Liver (tissue), 8 donors: ENCODE measurements at regions not wholly inside any gene's neighbourhood (a gene's known extent, or its start where the extent isn't known, plus 50 kb on each side); places are given as distances from the start of the nearest gene placed in this dataset.

ENCODE experiments used
- DNase-seq: peaks from one replicate; pipeline ENCODE4 v3.0.0-alpha.2; 2017; ENCODE audit warnings: low spot score
- H3K27ac ChIP-seq, 2 donors: one replicate each; pipeline ENCODE4 v1.7.0; 2013; ENCODE audit warnings: inconsistent platforms in 2 of 2, low read length in 2 of 2, control low read depth in 1 of 2, low read depth in 1 of 2, mild to moderate bottlenecking in 1 of 2
- H3K27me3 ChIP-seq, 4 donors: one replicate each; pipeline versions ENCODE4 v1.6.1 to v1.7.0; 2013; ENCODE audit warnings: low read length in 3 of 4, inconsistent platforms in 1 of 4, mild to moderate bottlenecking in 1 of 4, moderate library complexity in 1 of 4; ENCODE audit not compliant: control insufficient read depth in 4 of 4, insufficient read depth in 4 of 4
- H3K36me3 ChIP-seq, 4 donors: one replicate each; pipeline versions ENCODE4 v1.6.1 to v1.7.0; 2013; ENCODE audit warnings: low read length in 3 of 4, mild to moderate bottlenecking in 3 of 4, low read depth in 1 of 4, moderate library complexity in 1 of 4; ENCODE audit not compliant: control insufficient read depth in 4 of 4, insufficient read depth in 3 of 4
- H3K4me1 ChIP-seq, 4 donors: one replicate each; pipeline versions ENCODE4 v1.6.1 to v1.7.0; 2013; ENCODE audit warnings: low read length in 3 of 4, mild to moderate bottlenecking in 3 of 4, moderate library complexity in 1 of 4; ENCODE audit not compliant: control insufficient read depth in 4 of 4, insufficient read depth in 4 of 4
- H3K4me3 ChIP-seq, 3 donors: one replicate each; pipeline versions ENCODE4 v1.6.1 to v1.7.0; 2013; ENCODE audit warnings: low read length in 3 of 3, control low read depth in 1 of 3, low read depth in 1 of 3, mild to moderate bottlenecking in 1 of 3
- H3K9ac ChIP-seq, 2 donors: one replicate each; pipeline ENCODE4 v1.7.0; 2013; ENCODE audit warnings: low read length in 2 of 2, mild to moderate bottlenecking in 2 of 2, moderate library complexity in 2 of 2, control low read depth in 1 of 2, low read depth in 1 of 2
- H3K9me3 ChIP-seq, 4 donors: one replicate each; pipeline versions ENCODE4 v1.6.1 to v1.7.0; 2013; ENCODE audit warnings: low read length in 3 of 4; ENCODE audit not compliant: control insufficient read depth in 4 of 4
- ATF3 ChIP-seq: IDR thresholded peaks from 2 replicates; pipeline ENCODE4 v1.6.1; 2016; ENCODE audit warnings: antibody characterized with exemption
- EGR1 ChIP-seq, 2 donors: IDR thresholded peaks; 2 replicates each; pipeline ENCODE4 v1.6.1; 2016 to 2018; ENCODE audit warnings: antibody characterized with exemption in 2 of 2, low read depth in 2 of 2
- FOXA1 ChIP-seq: IDR thresholded peaks from 2 replicates; pipeline ENCODE4 v1.6.1; 2016; ENCODE audit warnings: antibody characterized with exemption
- FOXA2 ChIP-seq: IDR thresholded peaks from 2 replicates; pipeline ENCODE4 v1.6.1; 2016; ENCODE audit warnings: antibody characterized with exemption
- GABPA ChIP-seq, 2 donors: IDR thresholded peaks in 1 of 2; conservative IDR thresholded peaks in 1 of 2; 2 replicates each; pipeline ENCODE4 v1.6.1; 2016; ENCODE audit warnings: antibody characterized with exemption in 2 of 2, mild to moderate bottlenecking in 1 of 2, moderate library complexity in 1 of 2
- HNF4A ChIP-seq, 2 donors: conservative IDR thresholded peaks; 2 replicates each; pipeline ENCODE4 v1.6.1; 2016; ENCODE audit warnings: antibody characterized with exemption in 2 of 2, mild to moderate bottlenecking in 2 of 2
- JUND ChIP-seq, 2 donors: IDR thresholded peaks; 2 replicates each; pipeline ENCODE4 v1.6.1; 2016; ENCODE audit warnings: antibody characterized with exemption in 2 of 2
- RAD21 ChIP-seq, 2 donors: IDR thresholded peaks; 2 replicates each; pipeline ENCODE4 v1.6.1; 2016; ENCODE audit warnings: antibody characterized with exemption in 2 of 2, mild to moderate bottlenecking in 2 of 2
- RXRA ChIP-seq, 2 donors: IDR thresholded peaks; 2 replicates each; pipeline ENCODE4 v1.6.1; 2017 to 2018; ENCODE audit warnings: antibody characterized with exemption in 2 of 2, mild to moderate bottlenecking in 1 of 2
- SP1 ChIP-seq: IDR thresholded peaks from 2 replicates; pipeline ENCODE4 v1.6.1; 2018; ENCODE audit warnings: antibody characterized with exemption, mild to moderate bottlenecking
- TAF1 ChIP-seq: conservative IDR thresholded peaks from 2 replicates; pipeline ENCODE4 v1.6.1; 2016; ENCODE audit warnings: antibody characterized with exemption, mild to moderate bottlenecking
- YY1 ChIP-seq: IDR thresholded peaks from 2 replicates; pipeline ENCODE4 v1.6.1; 2016; ENCODE audit warnings: antibody characterized with exemption, mild to moderate bottlenecking
- WGBS: extraction: QIAGEN DNeasy Blood & Tissue Kit; methylation state at CpG from one replicate; pipeline ENCODE4 v1.1.7; 2013; 5-methylcytosine and 5-hydroxymethylcytosine counted together
- TF ChIP-seq, protein P1 (sequence below): IDR thresholded peaks from 2 replicates; pipeline ENCODE4 v1.6.1; 2016; ENCODE audit warnings: antibody characterized with exemption, mild to moderate bottlenecking
- TF ChIP-seq, protein P2 (sequence below): IDR thresholded peaks from 2 replicates; pipeline ENCODE4 v1.6.1; 2016; ENCODE audit warnings: antibody characterized with exemption
- TF ChIP-seq, protein P3 (sequence below): fragments of 150-350 bp; IDR thresholded peaks from 2 replicates; pipeline ENCODE4 v1.5.1; 2017; ENCODE audit warnings: improper control_type of control experiment, low read depth, low read length; ENCODE audit not compliant: missing input control
- donor health status: healthy.
- donor health status: healthy.
- donor health status: healthy.
- donor health status: healthy.
- donor health status: healthy.

DNA sequence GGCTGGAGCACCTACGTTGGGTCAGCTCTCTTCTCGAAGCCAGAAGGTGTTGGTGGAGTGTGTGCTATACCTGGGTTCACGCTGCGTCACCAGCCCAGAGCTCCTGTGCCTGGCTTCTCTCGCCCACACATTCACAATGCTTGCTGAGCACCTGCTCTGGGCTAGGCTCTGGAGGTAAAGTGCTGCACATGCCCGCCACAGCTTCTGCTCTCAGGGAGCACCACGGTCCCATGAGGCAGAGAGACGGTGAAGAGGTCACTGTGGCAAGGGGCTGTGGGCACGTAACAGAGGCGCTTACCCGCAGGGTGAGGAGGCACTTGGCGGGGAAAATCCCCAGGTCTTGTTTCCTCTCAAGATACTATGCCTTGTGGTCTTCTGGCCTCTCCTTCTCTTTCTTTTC is 174.2 kb downstream of the TEX29 start:
- Histone ChIP-seq H3K27ac (no peak overlapping the region), H3K9ac (no peak overlapping the region), H3K36me3 (no peaks in the 10 kb centered on the region), H3K9me3 (peaks cover 2 to 7% (median 5%) of the 10 kb centered on the region in 4 donors), H3K4me3 (no peak overlapping the region), H3K4me1 (no peaks in the 10 kb centered on the region), H3K27me3 (no peaks in the 10 kb centered on the region)
- DNase-seq, result no peak
- TF ChIP-seq FOXA2 (no peak), SP1 (no peak), TAF1 (no peak), EGR1 (IDR thresholded peaks at IDR 0.05; ENCODE audit: low read depth in 2 of 2) (no peak), FOXA1 (no peak), JUND (IDR thresholded peaks at IDR 0.05) (no peak), ATF3 (no peak), RAD21 (IDR thresholded peaks at IDR 0.05) (no peak), GABPA (IDR thresholded peaks at IDR 0.05 in 1 of 2, conservative IDR thresholded peaks at IDR 0.05 in 1 of 2) (no peak), RXRA (IDR thresholded peaks at IDR 0.05) (no peak), HNF4A (conservative IDR thresholded peaks at IDR 0.05) (no peak), YY1 (no peak)
- TF ChIP-seq, protein P1, sequence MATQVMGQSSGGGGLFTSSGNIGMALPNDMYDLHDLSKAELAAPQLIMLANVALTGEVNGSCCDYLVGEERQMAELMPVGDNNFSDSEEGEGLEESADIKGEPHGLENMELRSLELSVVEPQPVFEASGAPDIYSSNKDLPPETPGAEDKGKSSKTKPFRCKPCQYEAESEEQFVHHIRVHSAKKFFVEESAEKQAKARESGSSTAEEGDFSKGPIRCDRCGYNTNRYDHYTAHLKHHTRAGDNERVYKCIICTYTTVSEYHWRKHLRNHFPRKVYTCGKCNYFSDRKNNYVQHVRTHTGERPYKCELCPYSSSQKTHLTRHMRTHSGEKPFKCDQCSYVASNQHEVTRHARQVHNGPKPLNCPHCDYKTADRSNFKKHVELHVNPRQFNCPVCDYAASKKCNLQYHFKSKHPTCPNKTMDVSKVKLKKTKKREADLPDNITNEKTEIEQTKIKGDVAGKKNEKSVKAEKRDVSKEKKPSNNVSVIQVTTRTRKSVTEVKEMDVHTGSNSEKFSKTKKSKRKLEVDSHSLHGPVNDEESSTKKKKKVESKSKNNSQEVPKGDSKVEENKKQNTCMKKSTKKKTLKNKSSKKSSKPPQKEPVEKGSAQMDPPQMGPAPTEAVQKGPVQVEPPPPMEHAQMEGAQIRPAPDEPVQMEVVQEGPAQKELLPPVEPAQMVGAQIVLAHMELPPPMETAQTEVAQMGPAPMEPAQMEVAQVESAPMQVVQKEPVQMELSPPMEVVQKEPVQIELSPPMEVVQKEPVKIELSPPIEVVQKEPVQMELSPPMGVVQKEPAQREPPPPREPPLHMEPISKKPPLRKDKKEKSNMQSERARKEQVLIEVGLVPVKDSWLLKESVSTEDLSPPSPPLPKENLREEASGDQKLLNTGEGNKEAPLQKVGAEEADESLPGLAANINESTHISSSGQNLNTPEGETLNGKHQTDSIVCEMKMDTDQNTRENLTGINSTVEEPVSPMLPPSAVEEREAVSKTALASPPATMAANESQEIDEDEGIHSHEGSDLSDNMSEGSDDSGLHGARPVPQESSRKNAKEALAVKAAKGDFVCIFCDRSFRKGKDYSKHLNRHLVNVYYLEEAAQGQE, result no peak
- TF ChIP-seq, protein P2, sequence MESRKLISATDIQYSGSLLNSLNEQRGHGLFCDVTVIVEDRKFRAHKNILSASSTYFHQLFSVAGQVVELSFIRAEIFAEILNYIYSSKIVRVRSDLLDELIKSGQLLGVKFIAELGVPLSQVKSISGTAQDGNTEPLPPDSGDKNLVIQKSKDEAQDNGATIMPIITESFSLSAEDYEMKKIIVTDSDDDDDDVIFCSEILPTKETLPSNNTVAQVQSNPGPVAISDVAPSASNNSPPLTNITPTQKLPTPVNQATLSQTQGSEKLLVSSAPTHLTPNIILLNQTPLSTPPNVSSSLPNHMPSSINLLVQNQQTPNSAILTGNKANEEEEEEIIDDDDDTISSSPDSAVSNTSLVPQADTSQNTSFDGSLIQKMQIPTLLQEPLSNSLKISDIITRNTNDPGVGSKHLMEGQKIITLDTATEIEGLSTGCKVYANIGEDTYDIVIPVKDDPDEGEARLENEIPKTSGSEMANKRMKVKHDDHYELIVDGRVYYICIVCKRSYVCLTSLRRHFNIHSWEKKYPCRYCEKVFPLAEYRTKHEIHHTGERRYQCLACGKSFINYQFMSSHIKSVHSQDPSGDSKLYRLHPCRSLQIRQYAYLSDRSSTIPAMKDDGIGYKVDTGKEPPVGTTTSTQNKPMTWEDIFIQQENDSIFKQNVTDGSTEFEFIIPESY, result no peak
- TF ChIP-seq, protein P3, sequence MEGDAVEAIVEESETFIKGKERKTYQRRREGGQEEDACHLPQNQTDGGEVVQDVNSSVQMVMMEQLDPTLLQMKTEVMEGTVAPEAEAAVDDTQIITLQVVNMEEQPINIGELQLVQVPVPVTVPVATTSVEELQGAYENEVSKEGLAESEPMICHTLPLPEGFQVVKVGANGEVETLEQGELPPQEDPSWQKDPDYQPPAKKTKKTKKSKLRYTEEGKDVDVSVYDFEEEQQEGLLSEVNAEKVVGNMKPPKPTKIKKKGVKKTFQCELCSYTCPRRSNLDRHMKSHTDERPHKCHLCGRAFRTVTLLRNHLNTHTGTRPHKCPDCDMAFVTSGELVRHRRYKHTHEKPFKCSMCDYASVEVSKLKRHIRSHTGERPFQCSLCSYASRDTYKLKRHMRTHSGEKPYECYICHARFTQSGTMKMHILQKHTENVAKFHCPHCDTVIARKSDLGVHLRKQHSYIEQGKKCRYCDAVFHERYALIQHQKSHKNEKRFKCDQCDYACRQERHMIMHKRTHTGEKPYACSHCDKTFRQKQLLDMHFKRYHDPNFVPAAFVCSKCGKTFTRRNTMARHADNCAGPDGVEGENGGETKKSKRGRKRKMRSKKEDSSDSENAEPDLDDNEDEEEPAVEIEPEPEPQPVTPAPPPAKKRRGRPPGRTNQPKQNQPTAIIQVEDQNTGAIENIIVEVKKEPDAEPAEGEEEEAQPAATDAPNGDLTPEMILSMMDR, result no peak
- 87% methylated on average over 12 of the region's 12 CpGs for WGBS
